ENCODE measurements at regions not wholly inside any gene's neighbourhood (a gene's known extent, or its start where the extent isn't known, plus 50 kb on each side); places are given as distances from the start of the nearest gene placed in this dataset.

DNA sequence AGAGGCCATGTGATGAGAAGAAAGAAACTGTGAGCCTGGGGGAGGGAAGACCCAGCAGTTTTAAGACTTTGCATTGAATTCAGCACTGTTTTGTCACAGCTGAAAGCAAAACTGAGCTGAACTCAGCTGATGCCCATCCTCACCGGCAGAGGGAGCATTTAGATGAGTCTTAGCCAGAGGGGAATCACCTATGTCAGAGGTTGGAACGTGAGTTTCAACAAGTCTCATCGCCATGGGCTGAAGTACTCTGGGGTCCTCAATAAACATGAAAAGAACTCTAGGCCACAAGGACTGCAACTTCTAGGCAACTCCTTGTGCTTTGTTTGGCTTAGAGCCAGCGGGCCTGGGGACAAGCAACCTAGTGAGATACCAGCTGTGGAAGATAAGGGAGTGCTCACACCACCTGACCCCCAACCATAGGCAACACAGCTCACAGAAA, 324.5 kb downstream of the TBL1XR1 start:
- Histone ChIP-seq H3K9me3 (ENCODE audit: control insufficient read depth, low read depth, low read length) (no peaks in the 10 kb centered on the region), H2BK15ac (ENCODE audit: low read depth, low read length) (no peak overlapping the region), H4K91ac (ENCODE audit: insufficient read length, low read depth, low read length) (no peak overlapping the region), H2BK5ac (ENCODE audit: insufficient read length, low read length) (no peak overlapping the region), H3K23me2 (ENCODE audit: insufficient read length, low read depth, low read length, poor library complexity, severe bottlenecking) (no peaks in the 10 kb centered on the region), H3K4me1 (ENCODE audit: insufficient read depth, low read length) (no peaks in the 10 kb centered on the region; the same call in 1 of the 2 replicates), H3K4me2 (ENCODE audit: insufficient read depth, insufficient read length, low read length) (no peak overlapping the region), H4K20me1 (ENCODE audit: control insufficient read depth, insufficient read depth, insufficient read length) (no peaks in the 10 kb centered on the region), H2BK12ac (ENCODE audit: insufficient read length, low read depth, low read length) (no peak overlapping the region), H4K5ac (ENCODE audit: insufficient read length, low read depth, low read length) (peak overlapping the region; percentile 2), H3K79me1 (ENCODE audit: insufficient read depth, low read depth, low read length, poor library complexity, severe bottlenecking) (no peaks in the 10 kb centered on the region), H3K56ac (ENCODE audit: insufficient read length, low read depth, low read length) (no peak overlapping the region), H2AFZ (ENCODE audit: low read length) (no peak overlapping the region), H3K14ac (ENCODE audit: insufficient read depth, low read length) (no peak overlapping the region), H3K4ac (ENCODE audit: low read depth, low read length) (no peak overlapping the region), H2BK120ac (ENCODE audit: low read depth, low read length, poor library complexity, severe bottlenecking) (no peak overlapping the region), H3K9ac (ENCODE audit: extremely low read depth, insufficient read length, low read length) (no peak overlapping the region), H4K8ac (replicated peaks; ENCODE audit: insufficient read length, low read depth, low read length) (no peak overlapping the region), H2BK20ac (ENCODE audit: low read depth, low read length, poor library complexity, severe bottlenecking) (no peak overlapping the region), H2AK5ac (ENCODE audit: insufficient read length, low read length) (no peak overlapping the region), H3K23ac (ENCODE audit: insufficient read length, low read depth, low read length) (no peak overlapping the region), H3K27me3 (ENCODE audit: insufficient read depth, low read length) (no peaks in the 10 kb centered on the region), H3K79me2 (ENCODE audit: insufficient read depth, low read length) (no peaks in the 10 kb centered on the region), H3T11ph (ENCODE audit: low read length) (no peak overlapping the region), H3K27ac (ENCODE audit: insufficient read length, low read depth, low read length) (no peak overlapping the region), H3K18ac (ENCODE audit: insufficient read length, low read depth, low read length) (no peak overlapping the region)
- Mint-ChIP-seq H3K27ac (no peak overlapping the region; a peak in 1 of 7 replicates), H3K27me3 (ENCODE audit: low read depth) (no peaks in the 10 kb centered on the region), H3K4me3 (no peak overlapping the region; a peak in 1 of 5 replicates), H3K9me3 (peaks cover 6 to 21% of the 10 kb centered on the region in 2 experiments), H3K36me3 (ENCODE audit: insufficient read depth in 1 of 3, low read depth in 3 of 3) (peaks cover 5 to 23% (median 12%) of the 10 kb centered on the region in 3 experiments), H3K4me1 (peaks cover 5 to 10% of the 10 kb centered on the region in 2 experiments)
- TF ChIP-seq, protein P1, sequence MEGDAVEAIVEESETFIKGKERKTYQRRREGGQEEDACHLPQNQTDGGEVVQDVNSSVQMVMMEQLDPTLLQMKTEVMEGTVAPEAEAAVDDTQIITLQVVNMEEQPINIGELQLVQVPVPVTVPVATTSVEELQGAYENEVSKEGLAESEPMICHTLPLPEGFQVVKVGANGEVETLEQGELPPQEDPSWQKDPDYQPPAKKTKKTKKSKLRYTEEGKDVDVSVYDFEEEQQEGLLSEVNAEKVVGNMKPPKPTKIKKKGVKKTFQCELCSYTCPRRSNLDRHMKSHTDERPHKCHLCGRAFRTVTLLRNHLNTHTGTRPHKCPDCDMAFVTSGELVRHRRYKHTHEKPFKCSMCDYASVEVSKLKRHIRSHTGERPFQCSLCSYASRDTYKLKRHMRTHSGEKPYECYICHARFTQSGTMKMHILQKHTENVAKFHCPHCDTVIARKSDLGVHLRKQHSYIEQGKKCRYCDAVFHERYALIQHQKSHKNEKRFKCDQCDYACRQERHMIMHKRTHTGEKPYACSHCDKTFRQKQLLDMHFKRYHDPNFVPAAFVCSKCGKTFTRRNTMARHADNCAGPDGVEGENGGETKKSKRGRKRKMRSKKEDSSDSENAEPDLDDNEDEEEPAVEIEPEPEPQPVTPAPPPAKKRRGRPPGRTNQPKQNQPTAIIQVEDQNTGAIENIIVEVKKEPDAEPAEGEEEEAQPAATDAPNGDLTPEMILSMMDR (conservative IDR thresholded peaks at IDR 0.05): peak; percentile 83
- WGBS (ENCODE audit: extremely low coverage, insufficient read length, low lambda C conversion rate): no CpG with 5 or more reads among the region's 4 CpGs
- DNase-seq: peak; percentile 73

All from H9 (cell line).